OCI-M1 (cell line): ENCODE measurements at regions not wholly inside any gene's neighbourhood (a gene's known extent, or its start where the extent isn't known, plus 50 kb on each side); places are given as distances from the start of the nearest gene placed in this dataset.
A peak's percentile ranks its signal among the peaks of the same experiment; 100 is the strongest.
"Not testable (repeated sequence)": the region's sequence is repeated elsewhere in the genome, so short reads cannot be mapped to it uniquely, and the experiment has no call there.

Experiments used
- DNase-seq: peaks from one replicate; lab custom pipeline; 2025; lab: John Stamatoyannopoulos, UW

DNA sequence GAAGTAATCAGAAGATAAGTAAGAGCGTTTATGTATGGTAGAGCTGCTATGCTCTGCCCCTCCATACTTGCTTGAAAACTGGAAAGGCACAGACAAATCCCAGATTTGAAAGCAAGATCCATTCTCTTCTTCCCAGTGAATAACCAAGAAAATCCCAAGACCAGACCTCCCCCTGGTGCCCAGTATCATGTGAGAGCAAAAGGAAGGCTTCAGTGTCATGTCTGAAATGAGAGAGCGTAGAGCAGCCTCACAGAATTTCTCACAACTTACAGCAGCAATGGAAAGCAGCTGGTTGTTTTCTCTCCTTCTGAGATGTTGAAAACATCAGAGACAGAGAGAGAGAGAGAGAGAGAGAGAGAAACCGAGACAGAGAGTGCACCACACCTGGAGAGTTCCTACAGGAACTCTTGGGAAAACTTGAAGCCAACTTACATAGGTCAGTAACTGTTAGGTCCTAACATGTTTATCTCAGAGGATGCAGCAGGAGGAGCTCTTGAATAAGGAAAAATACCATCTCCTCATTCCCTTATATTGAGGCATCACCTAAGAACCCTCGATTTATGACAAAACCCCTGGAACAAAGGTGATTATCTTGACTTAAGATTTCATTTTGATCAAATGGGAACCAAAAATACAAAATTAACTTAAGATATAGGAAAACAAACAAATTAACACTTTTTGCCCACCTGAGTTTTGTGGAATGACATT lies 273.3 kb downstream of the NSUN3 start:
- peak; percentile 72 for DNase-seq

DNA sequence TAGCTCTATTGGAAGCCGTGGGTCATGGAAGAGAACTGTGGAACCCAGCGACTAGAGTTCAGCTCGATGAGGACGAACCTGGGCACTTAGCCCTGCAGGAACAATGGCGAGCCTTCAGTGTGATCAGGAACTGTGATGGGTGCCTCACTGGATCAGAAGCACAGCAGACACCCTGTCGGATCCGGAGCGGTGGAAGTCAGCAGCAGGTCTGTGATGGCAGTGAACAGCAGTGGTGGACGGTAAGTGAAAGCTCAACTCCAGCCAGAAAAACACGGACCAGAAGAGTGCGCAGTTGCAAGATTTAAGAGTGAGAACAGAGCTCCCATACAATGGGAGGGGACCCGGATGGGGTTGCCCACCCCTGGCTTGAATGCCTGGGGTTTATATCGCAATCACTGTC lies 282.2 kb downstream of the NSUN3 start:
- no peak for DNase-seq

DNA sequence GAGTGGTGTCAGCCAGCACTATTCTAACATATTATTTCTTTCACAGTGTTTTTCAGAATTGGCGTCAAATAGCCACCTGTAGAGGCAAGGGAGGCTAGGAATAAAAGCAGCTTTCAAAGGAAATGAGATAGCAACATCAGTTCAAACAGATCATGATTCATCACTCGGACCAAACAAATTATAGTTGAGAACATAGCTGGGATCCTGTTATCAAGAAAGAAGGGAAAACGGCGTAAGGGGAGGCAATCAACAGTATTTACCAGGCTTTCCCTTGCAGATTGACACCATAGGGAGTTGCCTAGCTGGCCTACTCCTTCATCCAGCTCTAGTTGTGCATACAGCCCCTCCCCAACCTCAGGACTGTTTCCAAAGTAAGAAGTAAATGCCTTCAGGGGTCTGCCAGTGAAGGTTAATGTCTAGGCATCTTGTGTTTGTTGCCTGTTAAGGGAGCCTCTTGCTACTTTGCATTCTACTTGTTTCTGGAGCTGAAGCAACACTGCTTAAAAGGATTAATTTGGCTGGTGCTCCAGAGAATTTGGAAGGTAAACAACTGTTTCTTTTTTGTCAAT lies 286.5 kb downstream of the NSUN3 start:
- DNase-seq, result no peak

DNA sequence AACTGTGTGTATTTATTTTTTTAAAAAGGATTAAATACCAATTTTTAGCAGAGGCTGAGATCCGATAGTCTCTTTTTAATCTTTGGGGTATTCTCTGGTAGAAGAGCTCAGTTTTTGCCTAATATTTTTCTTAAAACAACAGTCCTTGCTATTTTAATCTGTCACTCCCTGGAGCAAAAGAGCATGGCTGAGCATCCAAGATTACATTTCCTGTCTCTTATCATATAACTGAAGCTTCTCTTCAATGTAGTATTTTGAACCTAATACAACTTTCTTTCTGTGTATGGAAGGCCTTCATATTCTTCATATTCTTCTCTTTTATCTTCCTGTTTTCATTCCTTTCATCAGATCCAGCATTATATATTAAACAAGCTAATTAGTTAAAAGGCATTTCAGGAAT lies 293.7 kb downstream of the NSUN3 start:
- no peak for DNase-seq

DNA sequence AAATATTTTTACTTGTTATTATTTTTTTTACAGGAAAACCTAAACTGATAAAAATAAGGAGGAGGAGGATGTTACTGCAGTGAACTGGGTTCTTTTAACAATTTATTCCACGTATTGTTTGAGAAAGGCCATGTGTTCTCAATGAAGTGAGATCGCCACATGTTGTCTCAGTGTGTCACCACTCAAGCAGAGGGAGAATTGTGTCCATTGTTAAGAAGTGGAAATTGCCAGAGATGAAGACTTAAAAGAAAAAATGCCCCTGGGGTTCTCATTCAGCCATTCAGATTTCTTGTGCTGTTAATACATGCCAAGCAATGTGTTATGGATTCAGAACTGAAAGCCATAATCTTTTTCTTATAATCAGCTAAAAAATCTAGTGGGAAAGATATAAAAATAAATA lies 297.1 kb downstream of the NSUN3 start:
- DNase-seq, result no peak

DNA sequence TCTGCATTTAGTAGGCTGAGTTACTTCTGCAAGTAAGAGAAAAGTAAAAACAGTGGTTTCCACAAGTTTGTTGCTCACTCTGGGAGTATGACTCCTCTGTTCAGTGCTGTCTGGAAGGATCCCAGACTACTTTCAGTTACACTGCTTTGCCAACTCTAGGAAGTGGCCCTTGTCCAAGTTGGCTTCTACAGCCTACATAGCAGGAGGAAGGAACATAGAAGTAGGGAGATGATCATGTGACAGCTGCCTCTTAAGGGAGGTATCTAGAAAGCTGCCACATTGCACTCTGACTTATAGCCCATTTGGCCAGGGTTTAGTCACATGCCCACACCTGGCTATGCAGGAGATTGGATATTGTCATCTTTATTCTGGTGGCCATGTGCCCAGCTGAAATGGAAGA lies 298.1 kb downstream of the NSUN3 start:
- peak; percentile 18 for DNase-seq

DNA sequence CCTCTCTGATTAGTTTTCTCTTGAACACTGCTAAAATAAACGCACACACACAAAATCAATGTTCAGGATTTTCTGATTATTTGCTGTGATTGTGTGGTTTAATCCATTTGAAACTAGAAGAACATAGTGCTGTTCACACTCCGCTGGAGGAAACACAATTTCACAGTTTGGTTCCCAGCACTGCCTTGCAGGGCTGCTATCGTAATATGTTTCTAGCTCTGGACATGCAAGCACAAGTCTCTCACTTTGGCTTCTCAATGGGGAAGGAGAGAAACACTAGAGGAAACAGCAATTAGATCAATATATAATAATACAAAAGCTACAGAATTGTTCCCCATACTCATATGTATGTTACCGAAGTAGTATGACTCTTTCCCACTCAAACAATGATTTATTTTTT lies 299.5 kb downstream of the NSUN3 start:
- DNase-seq, result no peak

DNA sequence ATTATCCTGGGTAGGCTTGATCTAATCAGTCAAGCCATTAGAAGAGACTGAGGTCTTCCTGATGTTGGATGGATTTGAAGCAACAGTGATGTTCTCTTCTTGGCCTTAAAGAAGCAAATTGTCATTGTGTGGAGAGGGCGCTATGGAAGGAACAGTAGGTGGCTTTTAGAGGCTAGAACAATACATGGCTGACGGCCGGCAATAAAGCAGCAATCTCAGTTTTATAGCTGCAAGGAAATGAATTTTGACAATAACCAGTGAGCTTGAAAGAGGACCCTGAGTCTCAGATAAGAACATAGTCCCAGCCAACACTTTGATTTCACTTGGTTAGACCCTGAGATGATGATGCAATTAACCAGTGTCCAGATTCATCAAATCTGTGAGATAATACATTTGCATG lies 302.1 kb downstream of the NSUN3 start:
- no peak for DNase-seq

DNA sequence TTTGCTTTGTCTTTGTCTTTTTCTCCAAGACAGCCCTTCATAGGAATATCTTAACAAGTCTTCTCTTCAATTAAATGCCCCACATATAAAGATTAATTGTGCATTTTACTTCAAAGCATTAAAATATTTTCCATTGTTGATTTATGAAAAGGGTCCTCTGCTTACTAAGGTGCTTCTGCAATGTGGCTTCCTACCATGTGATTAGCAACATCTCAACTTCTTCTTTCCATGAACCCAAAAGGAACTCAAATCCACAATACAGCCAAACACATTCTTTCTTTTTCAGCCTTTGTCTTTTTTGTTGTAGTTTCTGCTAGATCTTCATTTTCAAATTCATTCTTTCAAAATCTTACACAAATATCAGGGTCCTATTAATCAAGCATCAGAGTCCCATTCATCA lies 309.2 kb downstream of the NSUN3 start:
- DNase-seq, result peak; percentile 11

DNA sequence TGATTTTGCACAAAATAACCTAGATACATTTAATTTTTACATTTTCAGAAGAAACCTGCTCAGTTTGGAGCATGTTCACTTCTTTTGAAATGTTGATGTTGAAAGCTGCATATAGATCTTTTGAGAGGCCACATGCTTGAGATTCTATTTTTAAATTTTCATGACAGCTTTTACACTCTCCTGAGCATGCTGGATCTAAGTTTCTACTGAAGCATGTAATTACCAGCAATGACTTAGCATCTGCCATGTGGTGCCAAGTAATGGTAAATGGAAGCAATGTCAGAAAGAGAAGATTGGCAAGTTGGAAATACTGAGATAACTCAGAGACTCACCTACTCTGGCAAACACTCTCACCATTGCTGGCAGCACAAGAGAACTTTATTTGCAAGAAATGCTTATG lies 310.6 kb downstream of the NSUN3 start:
- no peak for DNase-seq

DNA sequence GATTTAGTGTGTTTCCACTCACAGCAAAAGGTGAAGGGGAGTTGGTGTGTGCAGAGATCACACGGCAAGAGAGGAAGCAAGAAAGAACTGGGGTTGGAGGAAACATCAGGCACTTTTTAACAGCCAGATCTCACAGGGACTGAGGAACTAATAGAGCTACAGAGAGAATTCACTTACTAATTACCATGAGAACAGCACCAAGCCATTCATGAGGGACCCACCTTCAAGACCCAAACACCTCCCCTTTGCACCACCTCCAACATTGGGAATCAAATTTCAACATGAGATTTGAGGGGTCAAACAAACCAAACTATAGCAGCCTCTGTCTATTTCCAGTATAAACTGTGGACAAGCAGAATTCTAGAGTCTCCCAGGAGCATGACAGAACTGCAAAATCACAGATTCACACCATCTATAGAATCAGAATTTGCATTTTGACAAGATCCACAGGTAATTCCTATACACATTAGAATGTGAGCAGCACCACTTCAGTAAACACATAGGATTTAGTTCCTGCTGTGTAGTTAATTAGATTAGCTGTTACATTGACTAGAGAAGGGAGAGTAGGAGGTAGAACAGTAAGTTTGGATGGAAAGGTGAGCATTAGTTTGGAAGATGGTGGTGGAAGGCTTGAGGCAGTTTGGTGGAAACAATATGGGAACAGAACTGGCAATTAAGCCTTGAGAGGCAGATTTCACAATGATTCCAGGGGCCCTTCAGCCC lies 311.7 kb downstream of the NSUN3 start:
- no peak for DNase-seq

DNA sequence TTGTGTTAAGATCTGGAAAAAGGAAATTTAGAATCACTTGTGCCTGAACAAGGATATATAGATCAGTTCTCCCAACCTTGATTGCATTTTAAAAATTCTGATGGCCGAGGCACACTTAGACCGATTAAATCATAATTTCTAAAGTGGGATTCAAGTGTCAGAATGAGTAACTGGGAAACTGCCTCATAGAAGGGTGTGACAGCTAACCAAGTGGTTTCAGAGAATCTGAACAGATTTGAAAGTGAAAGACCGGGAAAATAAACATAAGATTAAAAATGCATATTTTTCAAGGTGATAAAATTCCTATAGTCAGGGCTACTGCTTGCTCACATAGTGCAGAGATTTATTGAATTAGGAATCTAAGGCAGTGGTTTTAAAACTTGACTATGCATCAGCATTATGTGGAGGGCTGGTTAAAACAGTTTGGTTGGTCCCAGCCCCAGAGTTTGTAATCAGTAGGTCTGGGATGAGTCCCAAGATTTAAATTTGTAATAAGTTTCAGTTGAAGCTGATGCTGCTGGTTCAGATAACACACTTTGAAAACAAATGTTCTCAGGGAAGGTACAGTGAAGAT lies 314.3 kb downstream of the NSUN3 start:
- not testable (repeated sequence) for DNase-seq

DNA sequence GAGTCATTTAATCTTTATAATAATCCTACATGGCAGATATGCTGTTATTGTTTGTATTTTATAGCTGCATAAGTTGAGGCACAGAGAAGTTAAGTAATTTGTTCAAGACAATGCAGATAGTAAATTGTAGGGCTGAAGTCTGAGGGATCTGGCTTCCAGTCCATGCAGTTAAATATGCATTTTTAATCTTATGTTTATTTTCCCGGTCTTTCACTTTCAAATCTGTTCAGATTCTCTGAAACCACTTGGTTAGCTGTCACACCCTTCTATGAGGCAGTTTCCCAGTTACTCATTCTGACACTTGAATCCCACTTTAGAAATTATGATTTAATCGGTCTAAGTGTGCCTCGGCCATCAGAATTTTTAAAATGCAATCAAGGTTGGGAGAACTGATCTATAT lies 315.0 kb downstream of the NSUN3 start:
- DNase-seq, result not testable (repeated sequence)

DNA sequence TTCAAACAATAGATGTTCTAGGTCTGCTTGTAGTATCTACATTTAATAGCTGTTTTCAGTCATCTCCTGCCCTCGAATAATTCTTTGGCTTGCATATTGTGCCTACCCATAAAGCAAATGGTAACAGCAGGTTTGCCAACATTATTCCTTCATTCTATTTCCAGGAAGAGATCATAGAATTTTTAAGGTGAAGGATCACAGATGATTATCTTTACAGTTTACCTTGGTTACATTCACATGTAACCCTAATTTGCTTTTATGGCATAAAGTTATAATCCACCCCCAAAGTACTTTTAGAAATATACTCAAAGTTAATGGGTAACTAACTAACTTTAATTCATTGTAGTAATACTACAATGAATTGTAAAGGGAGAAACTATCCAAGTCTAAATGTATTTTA lies 315.5 kb downstream of the NSUN3 start:
- DNase-seq, result no peak

DNA sequence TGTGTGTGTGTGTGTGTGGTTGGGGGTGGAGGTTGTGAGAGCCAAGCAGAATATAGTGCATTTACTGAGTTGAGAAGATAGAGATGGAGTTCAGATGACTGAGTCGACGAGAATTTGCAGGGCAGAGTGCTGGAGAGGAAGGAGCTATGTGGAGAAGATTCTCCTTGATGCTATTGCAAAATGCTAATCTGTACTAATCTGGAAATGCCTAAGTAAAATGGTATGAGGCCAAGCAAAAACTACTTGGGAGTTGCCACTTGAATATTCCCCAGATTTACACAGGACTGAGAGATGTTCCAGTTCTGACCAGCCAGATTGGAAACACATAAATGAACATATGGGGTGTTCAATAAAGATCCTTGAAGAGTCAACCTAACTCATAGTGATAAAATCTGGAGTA lies 316.4 kb downstream of the NSUN3 start:
- no peak for DNase-seq

DNA sequence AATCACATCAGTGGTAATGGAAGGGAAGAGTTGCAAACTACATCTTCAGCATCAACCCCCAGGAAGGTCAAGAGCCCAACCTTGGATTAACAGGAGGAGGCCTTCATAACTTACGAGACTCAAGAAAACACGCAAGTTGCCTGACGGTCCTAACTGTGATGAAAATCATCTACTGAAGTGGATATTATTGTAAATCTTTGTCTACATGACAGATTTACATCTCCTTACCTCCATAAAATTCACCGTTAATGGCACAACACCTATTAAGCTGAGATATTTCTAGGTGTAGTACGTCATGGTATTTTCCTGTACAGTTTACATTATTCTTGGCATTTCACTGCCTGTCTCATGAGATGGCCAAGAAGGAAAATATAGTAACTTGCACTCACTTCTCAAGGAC lies 332.0 kb downstream of the NSUN3 start:
- no peak for DNase-seq

DNA sequence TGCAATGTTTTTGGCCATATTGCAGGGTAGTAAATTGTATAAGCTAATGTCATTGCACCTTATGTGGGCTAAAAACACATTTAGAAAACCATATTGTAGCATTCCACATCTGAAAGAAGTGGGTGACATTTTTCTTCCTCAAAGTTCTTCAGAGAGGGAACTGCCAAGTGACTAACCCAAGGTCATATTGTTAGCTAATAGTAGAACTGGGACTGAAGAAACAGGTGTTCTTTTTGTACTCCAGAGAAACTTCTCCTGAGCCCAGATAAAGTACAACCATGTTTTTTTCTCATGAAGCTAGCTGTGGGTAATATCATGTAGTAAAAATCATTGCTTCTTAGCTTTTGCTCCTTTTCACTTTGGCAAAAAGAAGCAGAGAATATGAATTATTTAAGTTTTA lies 333.0 kb downstream of the NSUN3 start:
- DNase-seq, result no peak

DNA sequence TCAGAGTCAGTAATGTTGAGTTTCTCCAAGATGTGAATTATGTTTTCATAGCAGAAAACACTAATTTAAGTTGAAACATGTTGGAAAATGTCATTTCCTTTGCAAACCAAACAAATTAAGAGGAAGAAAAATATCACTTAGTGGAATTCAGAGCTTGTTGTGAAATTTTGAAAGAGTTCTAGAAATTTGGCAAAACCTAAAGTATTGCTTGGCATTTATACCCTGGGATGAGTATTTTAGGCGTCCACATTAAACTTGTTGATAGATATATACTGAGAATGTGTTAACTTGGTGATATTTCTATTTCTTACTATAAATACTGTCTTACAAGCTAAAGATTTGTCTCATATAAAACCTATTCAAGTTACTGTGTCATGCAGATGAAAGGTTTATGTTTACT lies 335.2 kb downstream of the NSUN3 start:
- DNase-seq, result no peak

DNA sequence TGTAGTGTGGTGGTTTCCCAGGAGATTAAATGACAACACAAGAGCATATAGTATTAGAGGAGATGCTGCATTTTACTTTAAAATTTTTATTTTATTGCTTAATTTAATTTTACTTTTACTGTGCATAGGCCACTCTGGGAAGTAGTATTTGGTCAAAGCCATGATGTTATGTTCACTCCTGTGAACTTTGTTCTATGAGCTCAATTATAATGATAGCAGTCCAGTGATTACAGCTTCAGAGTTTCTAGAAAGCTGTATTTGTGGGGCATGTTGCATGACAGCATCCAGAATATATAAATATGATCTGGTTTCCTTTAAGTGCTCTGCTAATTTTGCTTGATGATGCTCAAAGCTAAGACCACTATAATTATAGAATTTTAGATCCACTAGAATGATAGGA lies 338.6 kb downstream of the NSUN3 start:
- no peak for DNase-seq

DNA sequence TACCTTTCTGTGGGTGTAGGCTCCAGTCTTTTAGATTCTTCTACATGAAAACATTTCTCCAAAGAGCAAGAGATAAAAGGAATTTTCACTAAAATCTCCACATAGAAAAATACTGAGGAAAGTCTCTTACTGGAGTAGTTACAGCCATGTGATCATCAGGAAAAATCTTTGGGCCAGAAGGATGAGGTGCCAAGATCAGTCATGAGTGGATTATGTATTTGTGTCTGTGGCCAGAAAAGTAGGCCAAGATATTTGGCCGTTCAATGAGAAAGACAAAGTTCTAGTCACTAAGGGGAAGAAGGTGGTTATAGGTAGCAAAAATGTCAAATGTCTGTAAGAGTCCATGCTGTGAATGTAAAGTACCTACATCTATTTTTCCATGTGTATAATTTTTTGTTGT lies 339.3 kb downstream of the NSUN3 start:
- DNase-seq, result no peak

DNA sequence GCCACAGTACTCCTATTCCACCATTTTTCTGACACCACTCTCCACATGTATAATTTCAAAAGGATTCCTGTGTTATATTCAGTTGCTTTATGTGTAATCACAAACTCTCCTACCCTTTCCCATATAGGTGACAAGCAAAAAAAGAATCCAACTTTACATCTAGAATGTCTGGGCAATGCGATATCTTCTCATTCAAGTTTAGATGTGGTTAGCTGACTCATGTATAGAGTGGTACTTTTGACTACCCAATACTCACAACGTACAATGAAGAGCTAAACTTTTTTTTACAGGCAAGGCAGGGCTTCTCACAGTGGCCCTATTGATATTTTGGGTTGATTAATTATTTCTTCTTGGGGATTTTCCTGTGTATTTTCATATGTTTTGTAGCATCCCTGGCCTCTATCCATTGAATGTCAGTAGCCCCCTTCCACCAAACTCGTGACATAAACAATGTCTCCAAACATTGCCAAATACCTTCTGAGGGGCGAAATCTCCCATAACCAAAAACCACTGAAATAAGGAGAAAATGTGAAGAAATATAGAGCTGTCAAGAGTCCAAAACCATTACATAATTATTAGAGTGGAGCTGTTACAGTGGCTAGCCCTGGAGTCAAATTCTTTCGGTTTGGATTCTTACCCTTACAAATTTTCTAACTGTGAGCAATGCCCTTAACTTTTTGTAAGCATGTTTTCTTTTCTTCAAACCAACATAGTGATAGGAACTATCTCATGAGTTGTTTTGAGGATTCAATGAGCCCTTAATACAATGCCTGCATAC lies 342.6 kb downstream of the NSUN3 start:
- peak; percentile 81 for DNase-seq

DNA sequence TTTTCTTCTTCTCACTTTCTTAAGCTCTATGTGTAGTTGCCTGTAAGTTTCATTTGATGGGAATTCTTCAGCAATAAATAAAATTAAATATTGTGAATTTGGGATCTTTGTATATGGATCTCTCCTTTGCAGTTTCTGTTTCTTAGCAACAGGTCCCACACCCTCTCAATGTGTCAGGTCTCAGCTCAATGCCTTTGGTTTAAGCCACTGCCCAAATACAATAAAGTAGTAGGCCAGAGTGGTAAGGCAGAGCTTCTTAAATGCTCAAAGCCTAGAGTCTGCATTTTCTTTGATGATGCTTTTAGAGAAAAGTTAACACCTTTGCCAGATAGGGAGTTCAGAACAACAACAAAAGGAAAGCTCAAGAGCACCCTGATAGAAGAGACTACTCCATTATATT lies 343.7 kb downstream of the NSUN3 start:
- DNase-seq, result no peak
